Heart left ventricle (tissue), 16 donors: ENCODE measurements at regions not wholly inside any gene's neighbourhood (a gene's known extent, or its start where the extent isn't known, plus 50 kb on each side); places are given as distances from the start of the nearest gene placed in this dataset.

ENCODE experiments used
- ATAC-seq, 4 donors: fragments of 200-7000 bp; cut with Tn5 transposase; one replicate each; pipeline ENCODE4 v1.9.1; 2020 to 2022; ENCODE audit warnings: moderate library complexity in 4 of 4, mild to moderate bottlenecking in 3 of 4, moderate number of reproducible peaks in 1 of 4
- DNase-seq, 5 donors: peaks; one replicate each; pipeline ENCODE4 v3.0.0-alpha.2; 2020
- H3K27ac ChIP-seq, 12 donors: fragments of 200-600 bp; sonication (generic) in 4 of 12; one replicate each; pipeline versions ENCODE4 v1.5.0 to v1.8.0; 2016 to 2022; ENCODE audit warnings: mild to moderate bottlenecking in 2 of 12
- H3K27me3 ChIP-seq, 9 donors: fragments of 200-600 bp; sonication (generic) in 2 of 9; one replicate each; pipeline versions ENCODE4 v1.5.1 to v1.8.0; 2016 to 2022; ENCODE audit warnings: mild to moderate bottlenecking in 3 of 9
- H3K36me3 ChIP-seq, 9 donors: fragments of 200-600 bp; sonication (generic) in 2 of 9; one replicate each; pipeline versions ENCODE4 v1.5.0 to v1.8.0; 2018 to 2022; ENCODE audit warnings: mild to moderate bottlenecking in 2 of 9
- H3K4me1 ChIP-seq, 12 donors: fragments of 200-600 bp; sonication (generic) in 4 of 12; one replicate each; pipeline versions ENCODE4 v1.5.0 to v1.8.0; 2016 to 2022; ENCODE audit warnings: mild to moderate bottlenecking in 3 of 12
- H3K4me3 ChIP-seq, 12 donors: fragments of 200-600 bp; sonication (generic) in 4 of 12; one replicate each; pipeline versions ENCODE4 v1.5.0 to v1.8.0; 2017 to 2022; ENCODE audit warnings: mild to moderate bottlenecking in 9 of 12, moderate library complexity in 4 of 12
- H3K9me3 ChIP-seq, 12 donors: fragments of 200-600 bp; sonication (generic) in 4 of 12; one replicate each; pipeline versions ENCODE4 v1.5.0 to v1.8.0; 2016 to 2022; ENCODE audit warnings: mild to moderate bottlenecking in 1 of 12
- POLR2A ChIP-seq, 2 donors: fragments of 450-650 bp; IDR thresholded peaks; one replicate each; pipeline ENCODE4 v1.6.1; 2017; ENCODE audit warnings: antibody characterized with exemption in 2 of 2, mild to moderate bottlenecking in 2 of 2, moderate library complexity in 2 of 2
- WGBS, 4 donors: extraction: QIAGEN DNeasy Blood & Tissue Kit in 2 of 4; methylation state at CpG; one replicate each; pipeline versions ENCODE4 v1.1.5 to v1.1.7; 2013 to 2018; 5-methylcytosine and 5-hydroxymethylcytosine counted together
- intact Hi-C, 10 donors: fragments of 100-400 bp; cut with DNase I; formaldehyde crosslinking; loops; one replicate each; pipeline versions ENCODE4 v1.11.1 to v1.14.2; 2022
- TF ChIP-seq, protein P1 (sequence below), 12 donors: fragments of 200-600 bp; sonication (generic) in 4 of 12; IDR thresholded peaks; one replicate each; pipeline versions ENCODE4 v1.5.0 to v1.8.0; 2018 to 2022; ENCODE audit warnings: antibody characterized with exemption in 12 of 12, mild to moderate bottlenecking in 5 of 12
- donor health status: ischemic (EF 13 %, LVEDD 7.1; RV severe dilation, severe dysfunction).
- donor health status: healthy with polysubstance abuse.
- donor health status: DM: no; HTN: yes; CAD: no.
- donor health status: DM: no; HTN: no; CAD: no.
- donor health status: ischemic (EF 25% LVEDD 6.9; RV normal size, moderate dysfunction).
- donor health status: ischemic (EF 25% LVEDD 5.7; RV mildly dilated, moderate dysfunction).
- donor health status: healthy.
- donor health status: DM: yes; HTN: yes; CAD: no.
- donor health status: ischemic (EF 35%, LVEDD 5.7; RV mildly dilated, moderate dysfunction).
- donor health status: nonischemic (EF 11% LVEDD 7.7; RV severe dilation, severe dysfunction).
- donor health status: DM: yes; HTN: yes; CAD: no.
- donor health status: PGD.
- donor health status: ischemic (EF 29% LVEDD 5.4; RV normal size, mild dysfunction).
- donor health status: nonischemic (EF 23%, LVEDD 6.1; RV moderate dilation, normal function).

DNA sequence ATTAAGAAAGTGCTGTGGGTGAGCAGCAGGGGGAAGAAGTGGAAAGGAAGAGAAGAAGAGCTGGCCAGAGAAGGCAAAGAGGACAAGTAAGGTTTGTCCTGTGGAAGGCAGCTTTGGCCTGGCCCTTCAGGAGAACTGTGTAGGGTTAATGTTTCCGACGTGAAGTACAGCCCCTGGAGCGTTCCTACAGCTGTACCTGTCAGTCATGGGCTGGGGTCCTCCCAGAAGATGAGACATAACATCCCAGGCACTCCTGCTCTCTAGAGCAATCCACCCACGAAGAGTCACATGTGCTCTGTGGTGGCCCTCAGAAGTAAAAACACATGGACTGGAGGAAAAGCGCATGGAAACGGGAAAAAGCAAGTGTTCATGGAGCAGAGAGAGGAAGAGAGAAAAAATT is 237.4 kb downstream of the CAAP1 start:
- 65 to 77% (median 75%) methylated on average over 6 of the region's 6 CpGs for WGBS, 4 donors
- Histone ChIP-seq H3K27ac (no peak overlapping the region), H3K27me3 (peaks cover 0 to 10% (median 0%) of the 10 kb centered on the region in 9 donors), H3K4me3 (no peak overlapping the region), H3K36me3 (no peaks in the 10 kb centered on the region), H3K9me3 (no peaks in the 10 kb centered on the region), H3K4me1 (no peaks in the 10 kb centered on the region)
- TF ChIP-seq POLR2A (IDR thresholded peaks at IDR 0.05) = no peak
- TF ChIP-seq, protein P1, sequence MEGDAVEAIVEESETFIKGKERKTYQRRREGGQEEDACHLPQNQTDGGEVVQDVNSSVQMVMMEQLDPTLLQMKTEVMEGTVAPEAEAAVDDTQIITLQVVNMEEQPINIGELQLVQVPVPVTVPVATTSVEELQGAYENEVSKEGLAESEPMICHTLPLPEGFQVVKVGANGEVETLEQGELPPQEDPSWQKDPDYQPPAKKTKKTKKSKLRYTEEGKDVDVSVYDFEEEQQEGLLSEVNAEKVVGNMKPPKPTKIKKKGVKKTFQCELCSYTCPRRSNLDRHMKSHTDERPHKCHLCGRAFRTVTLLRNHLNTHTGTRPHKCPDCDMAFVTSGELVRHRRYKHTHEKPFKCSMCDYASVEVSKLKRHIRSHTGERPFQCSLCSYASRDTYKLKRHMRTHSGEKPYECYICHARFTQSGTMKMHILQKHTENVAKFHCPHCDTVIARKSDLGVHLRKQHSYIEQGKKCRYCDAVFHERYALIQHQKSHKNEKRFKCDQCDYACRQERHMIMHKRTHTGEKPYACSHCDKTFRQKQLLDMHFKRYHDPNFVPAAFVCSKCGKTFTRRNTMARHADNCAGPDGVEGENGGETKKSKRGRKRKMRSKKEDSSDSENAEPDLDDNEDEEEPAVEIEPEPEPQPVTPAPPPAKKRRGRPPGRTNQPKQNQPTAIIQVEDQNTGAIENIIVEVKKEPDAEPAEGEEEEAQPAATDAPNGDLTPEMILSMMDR (IDR thresholded peaks at IDR 0.05) = no peak
- intact Hi-C loops = no loop called here
- no peak for ATAC-seq
- DNase-seq = no peak

DNA sequence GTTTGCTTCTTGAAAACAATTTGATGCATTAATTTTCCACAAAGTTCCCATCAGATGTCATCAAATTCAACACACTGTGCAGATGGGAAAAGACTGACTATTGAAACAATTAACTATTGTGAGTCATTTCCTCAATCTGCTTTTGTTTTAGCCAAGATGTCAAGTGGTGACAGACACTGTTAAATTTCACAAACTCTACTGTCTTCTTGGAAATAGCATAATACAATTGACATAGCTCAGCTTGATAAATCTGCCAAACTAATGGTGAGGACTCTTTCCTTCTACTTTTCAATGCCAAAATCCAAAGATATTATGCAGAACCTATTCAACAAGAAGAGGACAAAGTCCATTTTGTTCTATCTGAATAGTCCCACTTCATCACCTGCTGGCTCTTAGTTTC is 242.3 kb downstream of the CAAP1 start:
- Histone ChIP-seq H3K4me1 (no peaks in the 10 kb centered on the region), H3K9me3 (no peaks in the 10 kb centered on the region), H3K36me3 (no peaks in the 10 kb centered on the region), H3K4me3 (no peak overlapping the region), H3K27ac (no peak overlapping the region), H3K27me3 (peaks cover 0 to 6% (median 0%) of the 10 kb centered on the region in 9 donors)
- DNase-seq (no peak), ATAC-seq (no peak)
- TF ChIP-seq, protein P1 (IDR thresholded peaks at IDR 0.05) = no peak
- no peak for TF ChIP-seq POLR2A (IDR thresholded peaks at IDR 0.05)
- intact Hi-C loops = no loop called here

DNA sequence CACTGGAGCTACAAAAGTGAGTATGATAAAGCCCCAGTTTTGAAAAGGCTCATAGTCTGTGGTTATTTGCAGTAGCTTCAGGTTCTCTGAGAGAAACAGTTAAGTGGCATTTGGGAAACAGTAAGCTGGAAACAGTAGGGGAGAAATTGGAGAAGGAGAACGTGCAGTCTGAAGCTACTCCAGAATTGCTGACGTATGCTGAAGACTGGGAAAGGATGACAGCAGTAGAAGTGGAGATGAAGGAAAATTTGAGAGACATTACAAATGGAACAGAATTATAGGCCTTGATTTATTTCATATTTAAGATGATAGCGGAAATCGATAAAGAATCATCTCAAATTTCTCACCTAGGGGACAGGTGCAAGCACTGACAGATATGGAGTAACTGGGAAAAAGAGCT is 248.8 kb downstream of the CAAP1 start:
- TF ChIP-seq, protein P1 (IDR thresholded peaks at IDR 0.05) = no peak
- TF ChIP-seq POLR2A (IDR thresholded peaks at IDR 0.05) = no peak
- no peaks in the 10 kb centered on the region for H3K36me3 ChIP-seq
- 84 to 88% (median 87%) methylated on average over 4 of the region's 4 CpGs for WGBS, 4 donors

DNA sequence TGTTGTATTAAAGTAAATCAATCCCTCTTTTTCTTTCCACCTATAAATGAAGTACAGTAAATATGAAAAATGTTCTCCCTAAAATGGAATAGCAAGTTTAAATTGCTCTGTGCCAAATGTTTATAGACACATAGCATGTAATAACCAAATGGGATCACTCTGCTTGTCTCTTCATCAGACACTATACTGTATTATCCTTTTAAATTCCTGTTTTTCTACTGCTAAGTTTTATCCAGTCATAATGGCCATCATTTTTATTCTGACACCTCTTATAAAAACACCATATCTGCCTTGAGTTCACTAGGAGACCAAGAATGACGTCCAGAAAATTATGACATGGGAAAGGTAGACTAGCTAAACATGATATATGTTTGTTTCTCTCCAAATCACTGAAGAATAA is 252.8 kb downstream of the CAAP1 start:
- Histone ChIP-seq H3K36me3 (no peaks in the 10 kb centered on the region), H3K9me3 (no peaks in the 10 kb centered on the region), H3K27ac (no peak overlapping the region), H3K4me3 (no peak overlapping the region), H3K4me1 (no peaks in the 10 kb centered on the region), H3K27me3 (no peaks in the 10 kb centered on the region)
- WGBS, 4 donors = 64 to 69% (median 68%) methylated on average over 1 of the region's 1 CpG
- ATAC-seq (no peak), DNase-seq (no peak)
- intact Hi-C loops = no loop called here
- no peak for TF ChIP-seq POLR2A (IDR thresholded peaks at IDR 0.05)
- TF ChIP-seq, protein P1 (IDR thresholded peaks at IDR 0.05) = no peak

More for the DNA sequence above, 248.8 kb downstream of the CAAP1 start:
- Histone ChIP-seq H3K4me1 (no peaks in the 10 kb centered on the region), H3K27ac (no peak overlapping the region), H3K27me3 (peaks cover 0 to 4% (median 0%) of the 10 kb centered on the region in 9 donors), H3K4me3 (no peak overlapping the region), H3K9me3 (no peaks in the 10 kb centered on the region)
- intact Hi-C loops = no loop called here
- no peak for ATAC-seq
- no peak for DNase-seq
